Body of pancreas (tissue), 4 donors: ENCODE measurements at regions not wholly inside any gene's neighbourhood (a gene's known extent, or its start where the extent isn't known, plus 50 kb on each side); places are given as distances from the start of the nearest gene placed in this dataset.

Source experiments
- ATAC-seq: fragments of 150-250 bp; one replicate; pipeline ENCODE4 v1.9.1; 2016
- DNase-seq, 4 donors: peaks; one replicate each; pipeline ENCODE4 v3.0.0-alpha.2; 2019
- H3K27ac ChIP-seq, 4 donors: fragments of 200-600 bp; sonication (generic); 1 replicate in 3 of 4; 2 replicates in 1 of 4; pipeline versions ENCODE4 v1.5.1 to v1.6.1; 2016 to 2019; ENCODE audit warnings: mild to moderate bottlenecking in 1 of 4, mixed read lengths in 1 of 4, moderate library complexity in 1 of 4
- H3K27me3 ChIP-seq, 2 donors: fragments of 200-600 bp; sonication (generic); one replicate each; pipeline ENCODE4 v1.6.0; 2016; ENCODE audit warnings: mild to moderate bottlenecking in 1 of 2
- H3K36me3 ChIP-seq, 2 donors: fragments of 200-600 bp; sonication (generic); replicated peaks in 1 of 2; 2 replicates each; pipeline ENCODE4 v1.5.1; 2016; ENCODE audit warnings: low read depth in 2 of 2; ENCODE audit not compliant: insufficient read depth in 1 of 2
- H3K4me1 ChIP-seq: fragments of 200-600 bp; sonication (generic); one replicate; pipeline ENCODE4 v1.6.0; 2016
- H3K4me3 ChIP-seq, 2 donors: fragments of 200-600 bp; sonication (generic); 1 replicate in 1 of 2; 2 replicates in 1 of 2; pipeline ENCODE4 v1.5.1; 2016 to 2019
- H3K9me3 ChIP-seq, 3 donors: fragments of 200-600 bp; sonication (generic); 1 replicate in 2 of 3; 2 replicates in 1 of 3; pipeline ENCODE4 v1.5.1; 2016
- CTCF ChIP-seq, 7 experiments: fragments of 450-650 bp in 4 of 7; fragments of 200-600 bp in 3 of 7; sonication (generic) in 3 of 7; IDR thresholded peaks; one replicate each; pipeline ENCODE4 v1.5.1; 2016 to 2019; ENCODE audit warnings: antibody characterized with exemption in 7 of 7
- POLR2A ChIP-seq, 3 donors: fragments of 450-650 bp; IDR thresholded peaks; one replicate each; pipeline ENCODE4 v1.6.1; 2016; ENCODE audit warnings: antibody characterized with exemption in 3 of 3, mild to moderate bottlenecking in 2 of 3
- WGBS, 2 donors: methylation state at CpG; one replicate each; pipeline ENCODE4 v1.1.5; 2017; 5-methylcytosine and 5-hydroxymethylcytosine counted together
- intact Hi-C: fragments of 100-400 bp; cut with DNase I; formaldehyde crosslinking; loops from one replicate; pipeline ENCODE4 v1.15.1; 2023

GRCh38 chr14:61618448-61618847 lies 76.9 kb upstream of the HIF1A start:
- 83 to 86% methylated on average over 5 of the region's 5 CpGs for WGBS, 2 donors
- Histone ChIP-seq H3K27me3 (no peaks in the 10 kb centered on the region), H3K27ac (no peak overlapping the region), H3K36me3 (no peaks in the 10 kb centered on the region), H3K9me3 (no peaks in the 10 kb centered on the region), H3K4me3 (no peak overlapping the region), H3K4me1 (no peaks in the 10 kb centered on the region)
- intact Hi-C loops = no loop called here
- DNase-seq (no peak), ATAC-seq (no peak)
- TF ChIP-seq POLR2A (IDR thresholded peaks at IDR 0.05) = no peak
- no peak for TF ChIP-seq CTCF (IDR thresholded peaks at IDR 0.05)

GRCh38 chr14:61619494-61619893 lies 75.8 kb upstream of the HIF1A start:
- Histone ChIP-seq H3K9me3 (no peaks in the 10 kb centered on the region), H3K4me1 (no peaks in the 10 kb centered on the region), H3K36me3 (no peaks in the 10 kb centered on the region), H3K27ac (no peak overlapping the region), H3K27me3 (no peaks in the 10 kb centered on the region), H3K4me3 (no peak overlapping the region)
- TF ChIP-seq CTCF (IDR thresholded peaks at IDR 0.05) (no peak), POLR2A (IDR thresholded peaks at IDR 0.05) (no peak)
- intact Hi-C loops = no loop called here
- no peak for ATAC-seq
- no peak for DNase-seq
- 85 to 87% methylated on average over 4 of the region's 4 CpGs for WGBS, 2 donors

GRCh38 chr14:61620130-61620946 lies 75.0 kb upstream of the HIF1A start:
- Histone ChIP-seq H3K36me3 (no peaks in the 10 kb centered on the region), H3K9me3 (no peaks in the 10 kb centered on the region), H3K27ac (peak overlapping the region in 1 of 4 donors; percentile 12), H3K27me3 (no peaks in the 10 kb centered on the region), H3K4me1 (no peaks in the 10 kb centered on the region), H3K4me3 (no peak overlapping the region)
- WGBS, 2 donors = 64 to 83% methylated on average over 6 of the region's 6 CpGs
- ATAC-seq (peak; percentile 50), DNase-seq (no peak)
- TF ChIP-seq POLR2A (IDR thresholded peaks at IDR 0.05) (no peak), CTCF (IDR thresholded peaks at IDR 0.05) (no peak)
- intact Hi-C loops = no loop called here

GRCh38 chr14:61621444-61621843 lies 73.9 kb upstream of the HIF1A start:
- H3K27me3 ChIP-seq = no peaks in the 10 kb centered on the region
- no peak overlapping the region for H3K27ac ChIP-seq
- H3K4me3 ChIP-seq = no peak overlapping the region
- H3K9me3 ChIP-seq = no peaks in the 10 kb centered on the region
- intact Hi-C loops = no loop called here
- ATAC-seq (no peak), DNase-seq (no peak)
- H3K36me3 ChIP-seq = no peaks in the 10 kb centered on the region
- no peaks in the 10 kb centered on the region for H3K4me1 ChIP-seq
- TF ChIP-seq POLR2A (IDR thresholded peaks at IDR 0.05) (no peak), CTCF (IDR thresholded peaks at IDR 0.05) (no peak)
- WGBS, 2 donors = 73% methylated on average over 7 of the region's 7 CpGs

- H3K36me3 ChIP-seq = no peaks in the 10 kb centered on the region
- no peak for DNase-seq
- H3K4me3 ChIP-seq = no peak overlapping the region
- H3K4me1 ChIP-seq = no peaks in the 10 kb centered on the region
- H3K27me3 ChIP-seq = no peaks in the 10 kb centered on the region
- ATAC-seq = no peak
- intact Hi-C loops = no loop called here
- no peak for TF ChIP-seq CTCF (IDR thresholded peaks at IDR 0.05)
- no peak for TF ChIP-seq POLR2A (IDR thresholded peaks at IDR 0.05)
- H3K9me3 ChIP-seq = no peaks in the 10 kb centered on the region
- no peak overlapping the region for H3K27ac ChIP-seq
These were observed 73.3 kb upstream of the HIF1A start for GRCh38 chr14:61622051-61622450.
